Stomach (tissue), 8 donors: ENCODE measurements at regions not wholly inside any gene's neighbourhood (a gene's known extent, or its start where the extent isn't known, plus 50 kb on each side); places are given as distances from the start of the nearest gene placed in this dataset.

Experiments
- DNase-seq, 2 donors: peaks; one replicate each; pipeline versions ENCODE4 v3.0.0 to v3.0.0-alpha.2; 2013 to 2019
- H3K27ac ChIP-seq, 5 donors: fragments of 200-600 bp in 4 of 5; sonication (generic) in 4 of 5; one replicate each; pipeline ENCODE4 v1.5.1; 2013 to 2019; ENCODE audit warnings: mild to moderate bottlenecking in 1 of 5, moderate library complexity in 1 of 5
- H3K27me3 ChIP-seq, 3 donors: fragments of 200-600 bp; sonication (generic); one replicate each; pipeline ENCODE4 v1.5.1; 2017 to 2019; ENCODE audit warnings: mixed run types in 1 of 3
- H3K36me3 ChIP-seq, 4 donors: fragments of 200-600 bp; sonication (generic); 1 replicate in 3 of 4; 2 replicates in 1 of 4; pipeline ENCODE4 v1.5.1; 2016 to 2019
- H3K4me1 ChIP-seq, 4 donors: fragments of 200-600 bp; sonication (generic); one replicate each; pipeline ENCODE4 v1.5.1; 2016 to 2019
- H3K4me3 ChIP-seq, 4 donors: fragments of 200-600 bp; sonication (generic) in 3 of 4; one replicate each; pipeline ENCODE4 v1.5.1; 2016 to 2019; ENCODE audit warnings: mild to moderate bottlenecking in 1 of 4
- H3K9me3 ChIP-seq, 4 donors: fragments of 200-600 bp; sonication (generic); one replicate each; pipeline ENCODE4 v1.5.1; 2016 to 2019
- EP300 ChIP-seq: sonication (generic); formaldehyde crosslinking; IDR thresholded peaks from one replicate; pipeline ENCODE4 v1.6.1; 2017; ENCODE audit warnings: antibody characterized with exemption
- POLR2A ChIP-seq, 4 donors: fragments of 450-650 bp; IDR thresholded peaks; one replicate each; pipeline ENCODE4 v1.6.1; 2016; ENCODE audit warnings: antibody characterized with exemption in 4 of 4, control low read depth in 2 of 4, mild to moderate bottlenecking in 1 of 4, moderate library complexity in 1 of 4
- POLR2AphosphoS5 ChIP-seq, 3 donors: sonication (generic); formaldehyde crosslinking; IDR thresholded peaks; one replicate each; pipeline ENCODE4 v1.6.1; 2016; ENCODE audit warnings: antibody characterized with exemption in 3 of 3
- WGBS, 5 donors: extraction: QIAGEN DNeasy Blood & Tissue Kit in 3 of 5; methylation state at CpG; one replicate each; pipeline versions ENCODE4 v1.1.5 to v1.1.7; 2013 to 2018; 5-methylcytosine and 5-hydroxymethylcytosine counted together
- intact Hi-C: fragments of 100-400 bp; cut with DNase I; formaldehyde crosslinking; loops from one replicate; pipeline ENCODE4 v1.15.1; 2023; ENCODE audit warnings: low total_unique reads
- TF ChIP-seq, protein P1 (sequence below), 7 experiments: fragments of 450-650 bp in 4 of 7; fragments of 200-600 bp in 3 of 7; sonication (generic) in 3 of 7; IDR thresholded peaks; one replicate each; pipeline ENCODE4 v1.5.1; 2016 to 2019; ENCODE audit warnings: antibody characterized with exemption in 7 of 7, control low read depth in 2 of 7, mild to moderate bottlenecking in 1 of 7
- donor health status: healthy with polysubstance abuse.
- donor health status: Bipolar disorder and iron deficiency.
- donor health status: healthy.

DNA sequence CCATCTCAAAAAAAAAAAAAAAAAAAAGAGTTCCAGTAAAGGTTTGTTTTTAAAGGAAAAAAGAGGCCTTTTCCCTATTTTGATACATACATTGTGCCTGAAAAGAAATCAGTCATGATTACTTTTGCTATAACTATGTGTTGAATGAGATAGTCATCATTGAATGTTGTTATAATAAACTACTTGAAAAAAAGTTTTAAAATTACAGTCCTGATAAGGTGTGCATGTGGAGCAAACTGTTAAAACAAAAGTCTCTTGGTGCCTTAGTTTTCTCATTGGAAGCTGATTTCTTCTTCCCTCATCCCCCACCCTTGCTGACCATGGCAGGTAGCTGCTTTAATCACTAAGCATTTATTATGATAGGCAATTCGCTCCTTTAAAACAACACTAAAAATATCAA is 172.3 kb upstream of the TBCA start:
- TF ChIP-seq POLR2A (IDR thresholded peaks at IDR 0.05) = no peak
- WGBS, 5 donors = 84 to 95% (median 90%) methylated on average over 1 of the region's 1 CpG
- H3K36me3 ChIP-seq = no peaks in the 10 kb centered on the region
- H3K4me1 ChIP-seq = peaks cover 0 to 15% (median 4%) of the 10 kb centered on the region in 4 donors
- peaks cover 0 to 4% (median 0%) of the 10 kb centered on the region in 3 donors for H3K27me3 ChIP-seq
- H3K4me3 ChIP-seq = no peak overlapping the region
- H3K9me3 ChIP-seq = no peaks in the 10 kb centered on the region
- no peak overlapping the region for H3K27ac ChIP-seq
- DNase-seq = no peak
- intact Hi-C loops = no loop called here

DNA sequence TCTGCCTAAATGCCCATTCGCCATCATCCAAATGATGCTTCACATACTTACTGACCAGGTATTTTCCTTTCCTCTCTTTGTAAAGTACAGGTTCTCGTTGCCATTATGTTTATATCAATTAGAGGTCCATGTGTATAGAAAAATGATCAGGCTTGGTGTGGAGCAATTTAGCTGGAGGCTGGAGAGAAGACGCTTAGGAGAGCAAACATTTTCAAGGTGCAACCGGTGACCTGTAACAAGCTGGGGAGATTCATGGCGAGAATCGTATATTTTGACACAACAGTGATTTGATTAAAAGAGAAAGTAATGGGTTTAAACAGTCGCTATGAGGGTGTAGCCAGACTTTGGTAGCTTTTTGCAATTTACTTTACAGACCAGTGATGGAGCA is 170.9 kb upstream of the TBCA start:
- DNase-seq = no peak
- Histone ChIP-seq H3K36me3 (no peaks in the 10 kb centered on the region), H3K4me3 (no peak overlapping the region), H3K9me3 (no peaks in the 10 kb centered on the region), H3K27me3 (peaks cover 0 to 4% (median 0%) of the 10 kb centered on the region in 3 donors), H3K27ac (no peak overlapping the region), H3K4me1 (peaks cover 0 to 15% (median 4%) of the 10 kb centered on the region in 4 donors)
- WGBS, 5 donors = 41 to 56% (median 49%) methylated on average over 7 of the region's 7 CpGs
- intact Hi-C loops = no loop called here
- TF ChIP-seq, protein P1, sequence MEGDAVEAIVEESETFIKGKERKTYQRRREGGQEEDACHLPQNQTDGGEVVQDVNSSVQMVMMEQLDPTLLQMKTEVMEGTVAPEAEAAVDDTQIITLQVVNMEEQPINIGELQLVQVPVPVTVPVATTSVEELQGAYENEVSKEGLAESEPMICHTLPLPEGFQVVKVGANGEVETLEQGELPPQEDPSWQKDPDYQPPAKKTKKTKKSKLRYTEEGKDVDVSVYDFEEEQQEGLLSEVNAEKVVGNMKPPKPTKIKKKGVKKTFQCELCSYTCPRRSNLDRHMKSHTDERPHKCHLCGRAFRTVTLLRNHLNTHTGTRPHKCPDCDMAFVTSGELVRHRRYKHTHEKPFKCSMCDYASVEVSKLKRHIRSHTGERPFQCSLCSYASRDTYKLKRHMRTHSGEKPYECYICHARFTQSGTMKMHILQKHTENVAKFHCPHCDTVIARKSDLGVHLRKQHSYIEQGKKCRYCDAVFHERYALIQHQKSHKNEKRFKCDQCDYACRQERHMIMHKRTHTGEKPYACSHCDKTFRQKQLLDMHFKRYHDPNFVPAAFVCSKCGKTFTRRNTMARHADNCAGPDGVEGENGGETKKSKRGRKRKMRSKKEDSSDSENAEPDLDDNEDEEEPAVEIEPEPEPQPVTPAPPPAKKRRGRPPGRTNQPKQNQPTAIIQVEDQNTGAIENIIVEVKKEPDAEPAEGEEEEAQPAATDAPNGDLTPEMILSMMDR (IDR thresholded peaks at IDR 0.05) = no peak
- TF ChIP-seq POLR2A (IDR thresholded peaks at IDR 0.05) (no peak), EP300 (no peak), POLR2AphosphoS5 (IDR thresholded peaks at IDR 0.05) (no peak)

DNA sequence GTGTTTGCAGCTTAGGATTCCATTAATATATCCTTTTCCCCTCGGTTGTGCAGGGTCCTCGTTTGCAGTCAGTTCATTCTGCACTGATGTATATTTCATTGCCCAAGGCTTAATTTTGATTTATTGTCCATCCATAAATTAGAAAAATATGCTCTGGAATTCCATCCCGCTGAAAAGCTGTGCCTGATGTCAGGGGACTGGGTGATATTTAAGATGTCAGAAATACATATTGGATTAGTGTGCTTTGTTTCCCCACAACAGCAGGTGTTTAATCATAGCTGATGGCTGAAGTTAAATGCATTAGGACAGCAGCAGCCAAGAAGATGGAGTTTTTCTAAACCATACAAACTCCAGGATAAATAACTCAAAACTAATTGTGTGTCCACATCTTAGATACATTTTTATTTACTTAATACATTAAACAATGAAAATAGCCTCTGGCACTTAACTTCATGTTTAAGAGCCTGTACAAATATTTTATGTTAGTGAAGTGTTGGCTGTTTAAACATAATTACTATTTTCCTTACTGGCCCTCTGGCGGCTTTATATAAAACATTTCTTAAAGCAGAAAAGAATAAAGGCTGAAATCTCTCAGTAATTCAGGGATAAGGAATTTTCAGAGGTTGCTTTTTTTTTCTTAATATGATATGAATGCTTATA is 170.4 kb upstream of the TBCA start:
- peak in 1 of 2 donors; percentile 36 for DNase-seq
- Histone ChIP-seq H3K36me3 (no peaks in the 10 kb centered on the region), H3K27ac (no peak overlapping the region), H3K27me3 (peaks cover 0 to 4% (median 0%) of the 10 kb centered on the region in 3 donors), H3K4me3 (no peak overlapping the region), H3K4me1 (peaks cover 0 to 15% (median 4%) of the 10 kb centered on the region in 4 donors), H3K9me3 (no peaks in the 10 kb centered on the region)
- WGBS, 5 donors = 30 to 42% (median 37%) methylated on average over 4 of the region's 4 CpGs
- TF ChIP-seq EP300 (no peak), POLR2AphosphoS5 (IDR thresholded peaks at IDR 0.05) (no peak), POLR2A (IDR thresholded peaks at IDR 0.05) (no peak)
- TF ChIP-seq, protein P1 (IDR thresholded peaks at IDR 0.05) = no peak
- intact Hi-C loops = no loop called here

DNA sequence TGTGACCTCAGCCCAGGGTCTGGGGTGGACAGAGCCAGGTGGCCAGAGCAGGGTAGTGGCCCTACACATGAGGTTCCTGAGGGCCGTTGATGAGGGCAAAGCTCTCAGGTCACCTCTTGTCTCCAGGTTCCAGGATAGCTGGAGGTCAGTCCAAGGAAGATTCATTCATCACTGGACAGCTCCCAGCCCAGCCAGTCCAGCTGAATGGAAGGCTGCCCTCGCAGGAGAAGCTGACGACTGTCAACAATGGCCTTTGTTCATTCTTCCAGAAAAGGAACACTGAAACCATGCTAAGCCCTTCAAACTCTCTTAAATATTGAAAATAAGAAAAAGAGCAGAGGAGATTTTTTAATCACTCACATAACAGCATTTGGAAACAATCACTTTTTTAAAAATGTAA is 169.7 kb upstream of the TBCA start:
- WGBS, 5 donors = 27 to 41% (median 33%) methylated on average over 3 of the region's 3 CpGs
- peaks cover 0 to 4% (median 0%) of the 10 kb centered on the region in 3 donors for H3K27me3 ChIP-seq
- no peak overlapping the region for H3K27ac ChIP-seq
- intact Hi-C loops = no loop called here
- DNase-seq = no peak
- H3K4me3 ChIP-seq = no peak overlapping the region
- no peak for TF ChIP-seq POLR2A (IDR thresholded peaks at IDR 0.05)
- no peak for TF ChIP-seq POLR2AphosphoS5 (IDR thresholded peaks at IDR 0.05)
- TF ChIP-seq, protein P1 (IDR thresholded peaks at IDR 0.05) = no peak
- TF ChIP-seq EP300 = no peak
- peaks cover 0 to 15% (median 4%) of the 10 kb centered on the region in 4 donors for H3K4me1 ChIP-seq
- H3K9me3 ChIP-seq = no peaks in the 10 kb centered on the region
- H3K36me3 ChIP-seq = no peaks in the 10 kb centered on the region

DNA sequence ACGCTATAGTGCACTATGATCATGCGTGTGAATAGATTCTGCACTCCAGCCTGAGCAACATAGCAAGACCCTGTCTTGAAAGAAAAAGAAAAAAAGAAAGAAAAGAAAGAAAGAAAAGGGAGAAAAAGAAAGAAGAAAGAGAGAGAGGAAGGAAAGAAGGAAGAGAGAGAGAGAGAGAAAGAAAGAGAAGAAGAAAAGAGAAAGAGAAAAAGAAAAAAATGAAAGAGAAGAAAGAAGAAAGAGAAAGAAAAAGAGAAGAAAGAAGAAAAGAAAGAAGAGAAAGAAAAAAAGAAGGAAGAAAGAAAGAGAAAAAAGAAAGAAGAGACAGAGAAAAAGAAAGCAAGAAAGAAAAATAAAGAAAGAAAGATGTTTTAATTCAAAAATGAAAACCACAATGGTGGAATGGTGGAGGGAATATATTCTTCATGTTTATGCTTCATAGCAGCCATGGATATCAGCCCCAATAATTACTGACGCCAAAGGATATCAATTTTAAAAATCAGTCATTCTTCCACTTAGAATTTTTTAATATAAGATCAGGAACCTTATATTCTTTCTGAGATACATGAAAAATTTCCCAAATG is 168.7 kb upstream of the TBCA start:
- intact Hi-C loops = no loop called here
- Histone ChIP-seq H3K4me1 (peaks cover 0 to 15% (median 4%) of the 10 kb centered on the region in 4 donors), H3K36me3 (no peaks in the 10 kb centered on the region), H3K27ac (no peak overlapping the region), H3K27me3 (peaks cover 0 to 7% (median 0%) of the 10 kb centered on the region in 3 donors), H3K9me3 (peaks cover 0 to 6% (median 2%) of the 10 kb centered on the region in 4 donors), H3K4me3 (no peak overlapping the region)
- 97% methylated on average over 3 of the region's 3 CpGs for WGBS, 5 donors
- no peak for DNase-seq
- TF ChIP-seq, protein P1 (IDR thresholded peaks at IDR 0.05) = no peak
- TF ChIP-seq POLR2AphosphoS5 (IDR thresholded peaks at IDR 0.05) = no peak
- TF ChIP-seq EP300 = no peak
- TF ChIP-seq POLR2A (IDR thresholded peaks at IDR 0.05) = no peak
